WTC11 (cell line): ENCODE measurements at regions not wholly inside any gene's neighbourhood (a gene's known extent, or its start where the extent isn't known, plus 50 kb on each side); places are given as distances from the start of the nearest gene placed in this dataset.
A peak's percentile ranks its signal among the peaks of the same experiment; 100 is the strongest.

Experiments
- ATAC-seq: fragments of 200-7000 bp; cut with Tn5 transposase; 2 replicates; pipeline ENCODE4 v1.10.0; 2021; ENCODE audit warnings: mild to moderate bottlenecking, moderate library complexity
- CTCF ChIA-PET: fragments of 300-600 bp; sonication (Branson Sonifier 250); formaldehyde crosslinking; loops from one replicate; lab custom pipeline; 2021; ENCODE audit warnings: antibody characterized with exemption; lab: Charles Lee
- POLR2A ChIA-PET: fragments of 350-600 bp; sonication (Branson Sonifier 250); formaldehyde crosslinking; loops from one replicate; lab custom pipeline; 2021; ENCODE audit warnings: antibody characterized with exemption; lab: Charles Lee
- DNase-seq: peaks from one replicate; pipeline ENCODE4 v3.0.0; 2021; ENCODE audit warnings: low spot score
- H3K27ac Mint-ChIP-seq: 2 replicates; pipeline ENCODE4 v1.8.0; 2021; ENCODE audit warnings: mixed read lengths
- H3K27me3 Mint-ChIP-seq: 2 replicates; pipeline ENCODE4 v1.8.0; 2021; ENCODE audit warnings: low read depth, mild to moderate bottlenecking, moderate library complexity, mixed read lengths
- H3K36me3 Mint-ChIP-seq: 2 replicates; pipeline ENCODE4 v1.8.0; 2021; ENCODE audit warnings: mixed read lengths
- H3K4me1 Mint-ChIP-seq: 2 replicates; pipeline ENCODE4 v1.8.0; 2022; ENCODE audit warnings: mixed read lengths
- H3K4me3 Mint-ChIP-seq: 2 replicates; pipeline ENCODE4 v1.8.0; 2021; ENCODE audit warnings: mild to moderate bottlenecking, moderate library complexity, mixed read lengths
- H3K9me3 Mint-ChIP-seq: 2 replicates; pipeline ENCODE4 v1.8.0; 2021; ENCODE audit warnings: mixed read lengths
- ATF1 ChIP-seq: sonication (generic); formaldehyde crosslinking; IDR thresholded peaks from 2 replicates; pipeline ENCODE4 v1.8.1; 2023; ENCODE audit warnings: mild to moderate bottlenecking, moderate library complexity, missing genetic modification reagents
- CBFB ChIP-seq: sonication (generic); formaldehyde crosslinking; IDR thresholded peaks from 2 replicates; pipeline ENCODE4 v1.8.1; 2022; ENCODE audit warnings: mild to moderate bottlenecking, low read depth, missing genetic modification reagents
- CREM ChIP-seq: sonication (generic); formaldehyde crosslinking; IDR thresholded peaks from 2 replicates; pipeline ENCODE4 v1.8.1; 2022; ENCODE audit warnings: mild to moderate bottlenecking, missing genetic modification reagents, moderate library complexity
- FOXK1 ChIP-seq: sonication (generic); formaldehyde crosslinking; IDR thresholded peaks from 2 replicates; pipeline ENCODE4 v1.8.0; 2022; ENCODE audit warnings: mild to moderate bottlenecking, moderate library complexity, missing genetic modification reagents
- GABPB1 ChIP-seq: sonication (generic); formaldehyde crosslinking; IDR thresholded peaks from 2 replicates; pipeline ENCODE4 v1.8.1; 2023; ENCODE audit warnings: mild to moderate bottlenecking, missing genetic modification reagents
- KAT7 ChIP-seq: sonication (generic); formaldehyde crosslinking; IDR thresholded peaks from 2 replicates; pipeline ENCODE4 v1.8.1; 2023; ENCODE audit warnings: missing genetic modification reagents, mild to moderate bottlenecking, borderline replicate concordance
- NFYB ChIP-seq: sonication (generic); formaldehyde crosslinking; conservative IDR thresholded peaks from 2 replicates; pipeline ENCODE4 v1.8.0; 2022; ENCODE audit warnings: low read depth, missing genetic modification reagents
- SMAD3 ChIP-seq: sonication (generic); formaldehyde crosslinking; IDR thresholded peaks from 2 replicates; pipeline ENCODE4 v1.8.0; 2022; ENCODE audit warnings: missing genetic modification reagents, mild to moderate bottlenecking, borderline replicate concordance
- SOX15 ChIP-seq: fragments of 250-450 bp; sonication (Bioruptor Pico); IDR thresholded peaks from 2 replicates; pipeline ENCODE4 v1.9.0; 2021; ENCODE audit warnings: mild to moderate bottlenecking
- SP1 ChIP-seq: sonication (generic); formaldehyde crosslinking; conservative IDR thresholded peaks from 2 replicates; pipeline ENCODE4 v1.8.1; 2022; ENCODE audit warnings: missing genetic modification reagents
- TEAD4 ChIP-seq: sonication (generic); formaldehyde crosslinking; IDR thresholded peaks from 2 replicates; pipeline ENCODE4 v1.8.0; 2022; ENCODE audit warnings: mild to moderate bottlenecking, missing genetic modification reagents
- ZBTB21 ChIP-seq: sonication (generic); formaldehyde crosslinking; IDR thresholded peaks from 2 replicates; pipeline ENCODE4 v1.8.1; 2023; ENCODE audit warnings: mild to moderate bottlenecking, missing genetic modification reagents, borderline replicate concordance
- ZNF138 ChIP-seq: sonication (generic); formaldehyde crosslinking; conservative IDR thresholded peaks from 2 replicates; pipeline ENCODE4 v1.8.1; 2022; ENCODE audit warnings: mild to moderate bottlenecking, moderate library complexity, missing genetic modification reagents
- ZNF232 ChIP-seq: sonication (generic); formaldehyde crosslinking; IDR thresholded peaks from 2 replicates; pipeline ENCODE4 v1.8.0; 2022; ENCODE audit warnings: mild to moderate bottlenecking, missing genetic modification reagents
- ZNF263 ChIP-seq: sonication (generic); formaldehyde crosslinking; IDR thresholded peaks from 2 replicates; pipeline ENCODE4 v1.8.1; 2022; ENCODE audit warnings: low read depth, mild to moderate bottlenecking, moderate library complexity, missing genetic modification reagents
- ZNF423 ChIP-seq: fragments of 250-450 bp; sonication (Bioruptor Pico); IDR thresholded peaks from 2 replicates; pipeline ENCODE4 v2.1.2; 2022; ENCODE audit warnings: mild to moderate bottlenecking, moderate library complexity
- ZNF671 ChIP-seq: fragments of 250-450 bp; sonication (Bioruptor Pico); IDR thresholded peaks from 2 replicates; pipeline ENCODE4 v1.8.0; 2021; ENCODE audit warnings: mild to moderate bottlenecking
- TF ChIP-seq, protein P1 (sequence below): sonication (generic); formaldehyde crosslinking; conservative IDR thresholded peaks from 2 replicates; pipeline ENCODE4 v1.8.1; 2022; ENCODE audit warnings: mild to moderate bottlenecking, missing genetic modification reagents
- TF ChIP-seq, protein P2 (sequence below): sonication (generic); formaldehyde crosslinking; IDR thresholded peaks from 2 replicates; pipeline ENCODE4 v1.8.1; 2022; ENCODE audit warnings: missing genetic modification reagents, borderline replicate concordance
- TF ChIP-seq, protein P3 (sequence below): sonication (generic); formaldehyde crosslinking; IDR thresholded peaks from 2 replicates; pipeline ENCODE4 v1.8.1; 2022; ENCODE audit warnings: mild to moderate bottlenecking, moderate library complexity, missing genetic modification reagents
- TF ChIP-seq, protein P4 (sequence below): sonication (generic); formaldehyde crosslinking; IDR thresholded peaks from 2 replicates; pipeline ENCODE4 v1.8.1; 2023; ENCODE audit warnings: mild to moderate bottlenecking, missing genetic modification reagents
- TF ChIP-seq, protein P5 (sequence below): sonication (generic); formaldehyde crosslinking; IDR thresholded peaks from 2 replicates; pipeline ENCODE4 v1.8.1; 2023; ENCODE audit warnings: mild to moderate bottlenecking, missing genetic modification reagents, moderate library complexity
- TF ChIP-seq, protein P6 (sequence below): sonication (generic); formaldehyde crosslinking; IDR thresholded peaks from 2 replicates; pipeline ENCODE4 v1.8.0; 2023; ENCODE audit warnings: missing genetic modification reagents, mild to moderate bottlenecking, borderline replicate concordance

DNA sequence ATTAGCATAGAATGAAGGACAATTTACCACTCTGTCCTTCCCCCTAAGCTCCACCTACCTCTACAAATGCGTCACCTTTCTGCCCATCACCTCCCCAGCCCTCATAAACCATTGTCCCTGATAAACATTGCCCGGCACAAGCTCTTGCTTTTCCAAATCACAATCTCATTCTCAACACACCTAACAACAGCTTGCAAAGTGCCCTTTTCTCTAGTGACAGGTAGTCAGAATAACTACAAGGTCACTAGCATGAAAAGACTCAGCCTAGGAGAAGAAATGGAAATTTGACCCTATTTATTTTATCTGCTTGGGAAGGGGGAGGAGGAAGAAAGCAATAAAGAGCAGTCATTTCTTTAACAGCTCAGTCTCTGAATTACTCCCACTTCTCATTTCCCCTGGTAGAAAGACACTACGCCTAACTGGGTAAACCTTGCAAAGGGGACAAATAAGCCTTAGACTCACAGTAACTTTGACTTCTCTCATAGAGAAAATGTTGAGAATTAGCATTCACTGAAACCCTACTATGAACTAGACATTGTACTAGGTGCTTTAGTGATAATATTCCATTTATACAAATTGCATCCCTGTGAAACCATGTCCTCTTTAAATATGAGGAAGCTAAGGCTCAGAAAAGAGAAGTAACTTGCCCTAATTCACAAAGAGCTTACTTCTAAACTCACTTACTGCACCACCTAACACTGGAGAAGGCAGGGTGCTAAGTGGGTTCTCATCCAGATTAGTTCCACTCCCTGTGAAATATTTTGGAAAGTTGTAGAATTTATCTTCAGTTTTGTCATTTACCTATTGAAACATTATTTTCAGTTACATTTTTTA lies 116.2 kb upstream of the FNDC3A start (continued):
- TF ChIP-seq, protein P1, sequence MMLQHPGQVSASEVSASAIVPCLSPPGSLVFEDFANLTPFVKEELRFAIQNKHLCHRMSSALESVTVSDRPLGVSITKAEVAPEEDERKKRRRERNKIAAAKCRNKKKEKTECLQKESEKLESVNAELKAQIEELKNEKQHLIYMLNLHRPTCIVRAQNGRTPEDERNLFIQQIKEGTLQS (CRISPR knock-in tag), result no peak
- TF ChIP-seq, protein P2, sequence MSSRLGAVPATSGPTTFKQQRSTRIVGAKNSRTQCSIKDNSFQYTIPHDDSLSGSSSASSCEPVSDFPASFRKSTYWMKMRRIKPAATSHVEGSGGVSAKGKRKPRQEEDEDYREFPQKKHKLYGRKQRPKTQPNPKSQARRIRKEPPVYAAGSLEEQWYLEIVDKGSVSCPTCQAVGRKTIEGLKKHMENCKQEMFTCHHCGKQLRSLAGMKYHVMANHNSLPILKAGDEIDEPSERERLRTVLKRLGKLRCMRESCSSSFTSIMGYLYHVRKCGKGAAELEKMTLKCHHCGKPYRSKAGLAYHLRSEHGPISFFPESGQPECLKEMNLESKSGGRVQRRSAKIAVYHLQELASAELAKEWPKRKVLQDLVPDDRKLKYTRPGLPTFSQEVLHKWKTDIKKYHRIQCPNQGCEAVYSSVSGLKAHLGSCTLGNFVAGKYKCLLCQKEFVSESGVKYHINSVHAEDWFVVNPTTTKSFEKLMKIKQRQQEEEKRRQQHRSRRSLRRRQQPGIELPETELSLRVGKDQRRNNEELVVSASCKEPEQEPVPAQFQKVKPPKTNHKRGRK, result no peak
- TF ChIP-seq ZNF232 (CRISPR knock-in tag) (no peak), ZNF671 (CRISPR knock-in tag) (no peak), SP1 (CRISPR knock-in tag) (no peak), CREM (CRISPR knock-in tag) (no peak)
- TF ChIP-seq, protein P3, sequence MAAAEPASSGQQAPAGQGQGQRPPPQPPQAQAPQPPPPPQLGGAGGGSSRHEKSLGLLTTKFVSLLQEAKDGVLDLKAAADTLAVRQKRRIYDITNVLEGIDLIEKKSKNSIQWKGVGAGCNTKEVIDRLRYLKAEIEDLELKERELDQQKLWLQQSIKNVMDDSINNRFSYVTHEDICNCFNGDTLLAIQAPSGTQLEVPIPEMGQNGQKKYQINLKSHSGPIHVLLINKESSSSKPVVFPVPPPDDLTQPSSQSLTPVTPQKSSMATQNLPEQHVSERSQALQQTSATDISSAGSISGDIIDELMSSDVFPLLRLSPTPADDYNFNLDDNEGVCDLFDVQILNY, result no peak

DNA sequence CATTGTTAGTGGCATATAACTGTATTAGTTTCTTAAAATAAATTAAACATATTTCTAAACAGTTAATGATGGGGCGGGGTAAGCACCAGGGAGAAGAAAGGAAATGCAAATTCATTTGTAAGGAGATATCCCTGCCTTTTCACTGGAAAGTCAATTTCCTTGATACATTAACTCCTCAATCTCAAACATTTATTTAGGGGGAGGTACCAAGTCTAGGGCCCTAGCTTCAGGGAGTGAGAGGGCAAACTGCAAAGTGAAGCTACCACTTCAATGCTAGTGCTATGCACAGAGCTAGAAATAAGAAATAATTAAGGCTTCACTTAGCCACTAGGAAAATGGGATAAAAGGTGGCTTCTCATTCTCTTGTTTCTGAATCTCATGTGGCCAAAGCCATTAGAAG lies 115.3 kb upstream of the FNDC3A start:
- ChIA-PET CTCF (interaction anchor here (1.9 kb wide), 1 partner anchor 16 kb away, joined by 7 read pairs; no protein-coding TSS in a partner anchor), POLR2A (no interaction called here)
- Mint-ChIP-seq H3K4me3 (no peak overlapping the region), H3K36me3 (no peaks in the 10 kb centered on the region), H3K4me1 (peaks cover 35% of the 10 kb centered on the region), H3K9me3 (no peaks in the 10 kb centered on the region), H3K27ac (no peak overlapping the region), H3K27me3 (peaks cover 18% of the 10 kb centered on the region)
- DNase-seq (no peak), ATAC-seq (peak; percentile 52)
- TF ChIP-seq KAT7 (CRISPR knock-in tag), result no peak

DNA sequence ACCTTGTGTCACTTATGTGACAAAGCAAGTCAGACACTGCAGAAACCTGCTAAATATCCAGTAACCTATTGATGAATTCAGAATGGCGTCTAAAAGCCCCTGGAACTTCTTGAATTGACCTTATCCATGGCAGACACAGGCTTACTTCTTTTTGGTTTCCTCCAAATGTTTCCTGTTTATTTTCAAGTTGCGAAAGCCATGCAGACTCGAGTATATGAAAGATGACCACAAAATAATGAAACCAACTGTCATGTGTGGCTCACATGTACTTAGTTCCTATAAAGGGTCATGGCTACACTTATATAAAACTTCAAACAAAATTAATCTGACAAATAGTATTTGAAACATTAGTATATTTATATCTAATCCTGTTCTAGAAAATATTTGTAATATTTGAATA lies 113.1 kb upstream of the FNDC3A start:
- DNase-seq, result no peak
- Mint-ChIP-seq H3K27me3 (peaks cover 18% of the 10 kb centered on the region), H3K27ac (no peak overlapping the region), H3K36me3 (no peaks in the 10 kb centered on the region), H3K9me3 (no peaks in the 10 kb centered on the region), H3K4me1 (peaks cover 28% of the 10 kb centered on the region), H3K4me3 (no peak overlapping the region)
- POLR2A ChIA-PET, result no interaction called here
- CTCF ChIA-PET, result no interaction called here
- ATAC-seq, result no peak
- no peak for TF ChIP-seq CBFB
- no peak for TF ChIP-seq KAT7 (CRISPR knock-in tag)
- TF ChIP-seq NFYB (CRISPR knock-in tag), result no peak
- TF ChIP-seq SOX15 (CRISPR knock-in tag), result no peak
- TF ChIP-seq GABPB1, result no peak
- no peak for TF ChIP-seq ZNF138 (CRISPR knock-in tag)
- TF ChIP-seq, protein P4, sequence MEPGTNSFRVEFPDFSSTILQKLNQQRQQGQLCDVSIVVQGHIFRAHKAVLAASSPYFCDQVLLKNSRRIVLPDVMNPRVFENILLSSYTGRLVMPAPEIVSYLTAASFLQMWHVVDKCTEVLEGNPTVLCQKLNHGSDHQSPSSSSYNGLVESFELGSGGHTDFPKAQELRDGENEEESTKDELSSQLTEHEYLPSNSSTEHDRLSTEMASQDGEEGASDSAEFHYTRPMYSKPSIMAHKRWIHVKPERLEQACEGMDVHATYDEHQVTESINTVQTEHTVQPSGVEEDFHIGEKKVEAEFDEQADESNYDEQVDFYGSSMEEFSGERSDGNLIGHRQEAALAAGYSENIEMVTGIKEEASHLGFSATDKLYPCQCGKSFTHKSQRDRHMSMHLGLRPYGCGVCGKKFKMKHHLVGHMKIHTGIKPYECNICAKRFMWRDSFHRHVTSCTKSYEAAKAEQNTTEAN, result no peak
- TF ChIP-seq TEAD4, result no peak
- no peak for TF ChIP-seq SMAD3
- TF ChIP-seq ZNF263 (CRISPR knock-in tag), result no peak
- no peak for TF ChIP-seq ZNF423 (CRISPR knock-in tag)
- TF ChIP-seq, protein P5, sequence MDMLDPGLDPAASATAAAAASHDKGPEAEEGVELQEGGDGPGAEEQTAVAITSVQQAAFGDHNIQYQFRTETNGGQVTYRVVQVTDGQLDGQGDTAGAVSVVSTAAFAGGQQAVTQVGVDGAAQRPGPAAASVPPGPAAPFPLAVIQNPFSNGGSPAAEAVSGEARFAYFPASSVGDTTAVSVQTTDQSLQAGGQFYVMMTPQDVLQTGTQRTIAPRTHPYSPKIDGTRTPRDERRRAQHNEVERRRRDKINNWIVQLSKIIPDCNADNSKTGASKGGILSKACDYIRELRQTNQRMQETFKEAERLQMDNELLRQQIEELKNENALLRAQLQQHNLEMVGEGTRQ (CRISPR knock-in tag), result no peak
- TF ChIP-seq, protein P6, sequence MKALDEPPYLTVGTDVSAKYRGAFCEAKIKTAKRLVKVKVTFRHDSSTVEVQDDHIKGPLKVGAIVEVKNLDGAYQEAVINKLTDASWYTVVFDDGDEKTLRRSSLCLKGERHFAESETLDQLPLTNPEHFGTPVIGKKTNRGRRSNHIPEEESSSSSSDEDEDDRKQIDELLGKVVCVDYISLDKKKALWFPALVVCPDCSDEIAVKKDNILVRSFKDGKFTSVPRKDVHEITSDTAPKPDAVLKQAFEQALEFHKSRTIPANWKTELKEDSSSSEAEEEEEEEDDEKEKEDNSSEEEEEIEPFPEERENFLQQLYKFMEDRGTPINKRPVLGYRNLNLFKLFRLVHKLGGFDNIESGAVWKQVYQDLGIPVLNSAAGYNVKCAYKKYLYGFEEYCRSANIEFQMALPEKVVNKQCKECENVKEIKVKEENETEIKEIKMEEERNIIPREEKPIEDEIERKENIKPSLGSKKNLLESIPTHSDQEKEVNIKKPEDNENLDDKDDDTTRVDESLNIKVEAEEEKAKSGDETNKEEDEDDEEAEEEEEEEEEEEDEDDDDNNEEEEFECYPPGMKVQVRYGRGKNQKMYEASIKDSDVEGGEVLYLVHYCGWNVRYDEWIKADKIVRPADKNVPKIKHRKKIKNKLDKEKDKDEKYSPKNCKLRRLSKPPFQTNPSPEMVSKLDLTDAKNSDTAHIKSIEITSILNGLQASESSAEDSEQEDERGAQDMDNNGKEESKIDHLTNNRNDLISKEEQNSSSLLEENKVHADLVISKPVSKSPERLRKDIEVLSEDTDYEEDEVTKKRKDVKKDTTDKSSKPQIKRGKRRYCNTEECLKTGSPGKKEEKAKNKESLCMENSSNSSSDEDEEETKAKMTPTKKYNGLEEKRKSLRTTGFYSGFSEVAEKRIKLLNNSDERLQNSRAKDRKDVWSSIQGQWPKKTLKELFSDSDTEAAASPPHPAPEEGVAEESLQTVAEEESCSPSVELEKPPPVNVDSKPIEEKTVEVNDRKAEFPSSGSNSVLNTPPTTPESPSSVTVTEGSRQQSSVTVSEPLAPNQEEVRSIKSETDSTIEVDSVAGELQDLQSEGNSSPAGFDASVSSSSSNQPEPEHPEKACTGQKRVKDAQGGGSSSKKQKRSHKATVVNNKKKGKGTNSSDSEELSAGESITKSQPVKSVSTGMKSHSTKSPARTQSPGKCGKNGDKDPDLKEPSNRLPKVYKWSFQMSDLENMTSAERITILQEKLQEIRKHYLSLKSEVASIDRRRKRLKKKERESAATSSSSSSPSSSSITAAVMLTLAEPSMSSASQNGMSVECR (CRISPR knock-in tag), result no peak
- TF ChIP-seq ATF1 (CRISPR knock-in tag), result no peak
- no peak for TF ChIP-seq ZBTB21
- no peak for TF ChIP-seq FOXK1
